NCI-H345 treated with DMSO at 0.1 percent for 48 hours (cell line): ENCODE measurements at regions not wholly inside any gene's neighbourhood (a gene's known extent, or its start where the extent isn't known, plus 50 kb on each side); places are given as distances from the start of the nearest gene placed in this dataset.
"Not testable (repeated sequence)": the region's sequence is repeated elsewhere in the genome, so short reads cannot be mapped to it uniquely, and the experiment has no call there.

ENCODE experiments used
- DNase-seq: peaks from one replicate; lab custom pipeline; 2025; ENCODE audit not compliant: unreplicated experiment; lab: John Stamatoyannopoulos, UW

DNA sequence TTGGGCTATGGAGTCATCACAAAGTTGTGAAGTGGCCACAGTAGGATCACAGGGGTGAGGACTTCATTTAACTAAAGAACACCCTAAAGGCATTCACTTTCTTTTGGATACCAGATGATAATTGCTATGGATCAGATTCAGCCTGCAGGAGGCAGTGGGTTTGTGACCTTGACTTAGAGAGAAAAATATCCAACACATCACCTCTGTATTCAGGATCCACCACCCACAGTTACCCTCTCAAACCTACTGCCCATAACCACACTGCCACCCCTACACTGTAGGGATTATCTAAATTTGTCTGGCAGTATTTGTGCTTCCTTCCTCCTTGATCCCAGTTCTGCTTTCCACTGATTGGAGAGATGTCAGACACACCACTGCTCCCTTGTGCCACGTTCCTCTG lies 269.4 kb downstream of the MYCN start:
- no peak for DNase-seq

DNA sequence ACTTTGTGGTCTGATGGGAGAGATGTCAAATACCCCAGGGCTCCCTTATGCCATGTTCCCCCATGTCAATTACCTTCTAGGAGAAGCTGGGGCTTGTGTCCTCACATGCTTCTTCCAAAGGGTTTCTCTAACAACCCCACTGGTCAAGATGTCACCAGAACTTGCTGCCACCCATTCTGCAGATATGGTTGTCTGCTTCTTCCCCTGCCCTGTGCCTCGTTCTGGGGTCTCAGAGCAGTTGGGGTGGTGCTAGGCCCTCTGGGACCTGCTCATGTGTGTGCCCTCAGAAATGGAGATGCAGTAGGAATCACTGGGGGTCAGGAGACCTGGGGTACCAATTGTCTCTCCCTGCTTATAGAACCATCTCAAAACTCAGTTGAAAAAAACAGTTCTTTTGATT lies 268.6 kb downstream of the MYCN start:
- DNase-seq, result no peak

DNA sequence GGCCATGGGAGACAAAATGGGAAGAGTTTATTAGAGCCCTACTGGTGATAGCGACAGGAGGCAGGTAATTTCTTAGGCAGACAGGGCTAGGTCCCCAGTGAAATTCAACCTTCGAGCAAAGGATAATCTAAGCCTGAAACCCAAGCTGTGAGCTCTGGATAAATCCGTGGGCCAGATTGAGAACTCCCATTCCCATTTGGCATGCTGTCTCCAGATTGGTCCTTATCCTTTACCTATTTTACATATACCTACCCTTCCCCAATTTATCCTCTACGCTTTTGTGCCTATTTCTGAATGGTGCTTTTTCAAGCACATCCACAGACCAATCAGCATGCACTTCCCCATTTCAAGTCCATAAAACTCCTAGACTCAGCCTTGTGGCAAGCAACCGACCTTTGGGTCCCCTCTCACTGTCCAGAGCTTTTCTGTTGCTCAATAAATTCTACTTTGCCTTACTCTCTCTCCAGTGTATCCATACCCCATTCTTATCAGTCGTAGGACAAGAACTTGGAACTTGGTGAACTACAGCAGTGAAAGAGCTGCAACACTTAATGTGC lies 268.0 kb downstream of the MYCN start:
- no peak for DNase-seq

DNA sequence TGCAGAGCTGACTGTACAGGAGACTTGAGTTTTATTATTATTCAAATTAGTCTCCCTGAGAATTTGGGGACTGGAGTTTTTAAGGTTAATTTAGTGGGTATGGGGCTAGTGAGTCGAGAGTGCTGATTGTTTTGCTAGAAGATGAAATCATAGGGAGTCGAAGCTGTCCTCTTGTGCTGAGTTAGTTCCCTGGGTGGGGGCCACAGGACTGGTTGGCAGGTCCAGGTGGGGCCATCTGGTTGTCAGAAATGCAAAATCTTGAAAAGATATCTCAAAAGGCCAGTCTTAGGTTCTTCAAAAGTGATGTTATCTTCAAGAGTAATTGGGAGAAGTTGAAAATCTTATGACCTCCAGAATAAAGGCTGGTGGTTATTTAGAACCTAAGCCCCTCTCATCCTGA lies 267.3 kb downstream of the MYCN start:
- DNase-seq, result no peak

DNA sequence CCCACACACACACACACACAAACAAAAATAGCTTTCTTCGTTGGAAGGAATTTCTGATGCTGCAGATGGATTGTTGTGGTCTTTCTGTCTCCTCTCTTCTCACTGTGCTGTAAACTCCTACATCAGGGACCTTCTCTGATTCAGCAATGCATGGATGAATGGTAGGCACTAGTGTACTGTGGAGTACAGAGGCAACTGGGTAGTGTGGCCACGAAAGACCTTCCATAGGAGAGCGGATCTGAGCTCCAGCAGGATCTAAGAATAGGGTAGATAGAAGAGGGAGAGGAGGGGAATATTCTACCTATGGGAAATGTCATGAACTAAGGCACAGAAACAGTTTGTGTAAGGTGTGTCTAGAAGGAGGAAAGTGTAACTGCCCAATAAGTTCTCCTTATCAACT lies 266.8 kb downstream of the MYCN start:
- DNase-seq, result no peak

DNA sequence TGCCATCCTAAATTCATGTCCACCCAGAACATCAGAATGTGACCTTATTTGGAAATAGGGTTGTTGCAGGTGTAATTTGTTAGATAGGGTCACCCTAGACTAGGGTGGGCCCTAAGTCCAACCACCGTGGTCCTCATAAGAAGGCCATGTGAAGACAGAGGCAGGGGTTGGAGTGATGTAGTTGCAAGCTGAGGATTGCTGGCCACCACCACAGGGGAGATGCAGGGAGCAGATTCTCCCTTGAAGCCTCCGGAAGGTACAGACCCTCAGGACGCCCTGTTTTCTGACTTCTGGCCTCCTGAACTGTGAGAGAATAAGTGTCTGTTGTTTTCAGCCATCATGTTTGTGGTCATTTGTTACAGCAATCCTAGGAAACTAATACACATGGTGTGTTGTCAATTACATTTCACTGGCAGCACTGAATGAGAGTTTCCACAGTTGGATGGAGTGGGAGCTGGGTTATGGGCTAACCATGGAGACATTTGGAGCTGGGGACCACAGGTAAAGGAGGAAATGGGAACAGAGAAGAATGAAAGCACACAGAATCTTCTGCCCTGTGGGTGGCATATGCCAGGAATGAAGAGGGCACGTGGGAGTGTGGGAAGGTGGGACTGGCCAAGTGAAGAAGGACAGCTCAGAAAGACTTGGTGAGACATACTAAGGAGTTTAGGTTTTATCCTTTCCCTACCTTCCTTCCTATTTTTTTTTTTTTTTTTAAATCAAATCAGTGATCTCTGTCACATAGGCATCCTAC lies 266.0 kb downstream of the MYCN start:
- DNase-seq, result no peak

DNA sequence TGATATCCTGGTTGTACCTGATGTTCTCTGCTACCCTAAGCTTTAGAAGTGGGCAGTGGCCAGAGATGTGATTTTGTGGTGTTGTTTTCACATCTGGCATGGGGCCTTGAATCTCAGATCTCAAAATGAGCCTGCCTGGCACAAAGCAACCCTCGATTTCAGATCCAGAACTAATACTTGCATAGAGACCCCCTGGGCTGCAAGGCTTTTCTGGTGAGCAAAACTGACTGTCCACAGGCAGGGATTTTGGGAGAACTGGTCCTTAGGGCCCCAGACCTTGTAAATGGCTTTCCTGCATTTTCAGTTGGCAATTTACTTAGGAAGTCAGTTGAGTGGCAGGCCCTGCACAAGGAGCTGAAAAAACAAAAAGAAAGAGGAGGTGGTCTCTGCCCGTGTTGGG lies 265.3 kb downstream of the MYCN start:
- DNase-seq, result no peak

DNA sequence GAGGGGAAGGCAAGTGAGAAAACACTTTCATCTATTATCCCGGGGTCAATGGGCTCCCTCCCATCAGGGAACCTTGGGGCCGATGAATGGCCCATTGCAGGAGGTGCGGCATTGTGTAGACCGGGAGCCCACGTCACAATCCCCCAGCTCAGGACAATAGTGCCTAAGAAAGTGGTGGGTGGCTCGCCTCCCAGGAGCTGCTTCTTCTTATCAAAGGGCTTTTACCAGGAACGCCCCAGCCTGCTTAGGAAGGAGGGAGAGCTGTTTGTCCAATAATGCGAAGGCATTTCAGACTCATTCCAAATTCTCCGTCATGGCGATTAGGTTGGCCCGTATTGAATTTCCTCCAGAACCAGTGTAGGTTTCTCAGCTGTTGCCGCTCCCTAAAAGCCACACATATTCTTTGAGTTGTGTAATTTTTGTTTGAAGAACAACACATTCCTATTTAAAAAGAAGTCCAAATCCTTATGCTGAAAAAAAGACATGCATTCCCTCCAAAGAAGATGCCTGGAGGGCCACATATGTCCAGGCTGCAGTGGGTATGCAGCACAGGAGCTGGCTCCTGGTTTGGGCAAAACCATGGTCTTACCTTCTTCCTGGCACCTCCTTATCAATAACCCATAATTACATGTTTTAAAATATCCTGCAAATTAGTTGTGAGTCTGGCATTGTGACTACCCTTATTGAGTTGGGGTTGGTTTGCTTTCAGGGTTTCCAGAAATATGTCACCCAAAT lies 264.7 kb downstream of the MYCN start:
- DNase-seq, result no peak

DNA sequence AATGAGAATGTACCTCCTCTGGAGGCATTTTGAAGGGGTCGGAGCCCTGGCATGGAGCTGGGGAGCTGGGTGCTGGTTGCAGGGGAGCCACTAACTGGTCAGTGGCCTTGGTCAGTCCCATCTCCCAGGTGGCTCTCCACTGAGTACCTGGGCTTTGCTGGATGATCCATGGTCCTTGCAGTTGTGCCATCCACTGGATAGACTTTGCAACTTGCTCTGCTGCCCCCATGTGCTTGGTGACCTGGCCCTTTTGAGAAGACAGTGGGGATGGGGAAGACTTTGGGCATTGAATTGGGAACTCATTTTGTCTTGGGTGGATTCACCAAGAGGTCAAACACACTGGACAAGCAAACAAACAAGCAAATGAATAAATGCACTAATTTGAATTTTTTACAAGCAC lies 263.9 kb downstream of the MYCN start:
- no peak for DNase-seq

DNA sequence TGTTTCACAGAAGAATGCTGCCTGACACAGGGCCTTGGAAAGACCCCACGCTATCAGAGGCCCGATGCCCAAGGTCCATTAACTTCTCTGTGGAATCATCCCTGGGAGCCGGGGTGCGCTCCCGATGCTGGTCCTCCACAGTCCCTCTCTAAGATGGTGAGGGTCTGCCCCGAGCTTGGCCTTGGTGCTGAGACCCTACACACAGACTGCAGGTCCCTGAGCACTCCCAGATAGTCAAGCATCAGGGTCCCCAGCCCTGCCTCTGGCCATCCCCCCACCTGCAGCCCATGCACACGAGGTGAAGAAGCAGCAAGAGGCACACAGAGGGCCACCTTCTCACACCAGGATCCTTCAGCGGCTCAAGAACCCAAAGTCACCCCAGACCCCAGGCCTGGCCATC lies 263.3 kb downstream of the MYCN start:
- no peak for DNase-seq

DNA sequence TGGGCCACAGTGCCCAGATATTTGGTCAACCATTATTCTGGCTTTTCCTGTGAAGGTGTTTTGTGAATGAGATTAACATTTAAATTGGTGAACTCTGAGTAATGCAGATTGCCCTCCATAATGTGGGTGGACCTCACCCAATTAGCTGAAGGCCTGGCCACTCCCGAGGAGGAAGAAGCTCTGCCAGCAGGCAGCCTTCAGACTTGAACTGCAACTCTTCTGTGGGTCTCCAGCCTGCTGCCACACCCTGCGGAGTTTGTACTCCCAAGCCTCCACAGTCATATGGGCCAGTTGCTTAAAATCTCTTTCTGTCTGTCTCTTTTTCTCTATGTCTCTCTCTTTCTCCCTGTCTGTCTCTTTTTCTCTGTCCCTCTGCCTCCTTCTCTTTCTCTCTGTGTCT lies 262.7 kb downstream of the MYCN start:
- DNase-seq, result no peak

DNA sequence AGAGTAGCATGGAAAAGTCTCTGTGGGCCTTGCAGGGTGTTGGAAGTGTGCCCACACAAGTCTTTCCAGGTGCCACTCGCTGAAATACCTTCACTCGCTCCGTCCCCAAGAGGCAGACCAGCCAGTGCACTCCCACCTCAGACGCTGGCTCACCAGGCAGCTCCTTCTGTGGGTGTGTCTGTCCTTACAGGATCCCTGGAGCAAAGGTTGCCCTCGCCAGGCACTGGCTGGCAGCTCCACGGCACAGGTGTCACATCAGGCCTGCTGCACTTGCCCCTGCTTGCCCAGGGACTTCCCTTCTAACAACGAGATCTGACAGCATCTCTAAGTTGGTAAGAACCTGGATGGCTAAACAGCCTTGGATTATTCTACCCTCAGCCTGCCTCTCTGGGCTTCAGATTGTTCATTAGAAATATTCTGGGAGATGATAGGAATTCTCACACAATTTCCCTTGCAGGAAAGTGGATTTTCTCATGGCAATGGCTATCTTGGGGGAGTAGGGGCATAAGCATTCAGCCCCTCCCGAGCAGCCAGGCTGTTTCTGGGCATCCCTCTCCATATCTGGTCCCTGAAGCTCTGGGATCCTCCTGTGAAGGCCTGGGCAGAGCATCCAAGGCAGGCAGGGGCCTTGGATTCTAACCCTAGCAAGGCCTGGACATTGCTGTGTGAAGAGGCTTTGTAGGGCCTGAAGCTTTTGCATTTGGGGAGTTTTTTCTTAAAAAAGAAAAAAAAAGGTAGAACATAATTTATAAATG lies 262.1 kb downstream of the MYCN start:
- DNase-seq, result no peak

DNA sequence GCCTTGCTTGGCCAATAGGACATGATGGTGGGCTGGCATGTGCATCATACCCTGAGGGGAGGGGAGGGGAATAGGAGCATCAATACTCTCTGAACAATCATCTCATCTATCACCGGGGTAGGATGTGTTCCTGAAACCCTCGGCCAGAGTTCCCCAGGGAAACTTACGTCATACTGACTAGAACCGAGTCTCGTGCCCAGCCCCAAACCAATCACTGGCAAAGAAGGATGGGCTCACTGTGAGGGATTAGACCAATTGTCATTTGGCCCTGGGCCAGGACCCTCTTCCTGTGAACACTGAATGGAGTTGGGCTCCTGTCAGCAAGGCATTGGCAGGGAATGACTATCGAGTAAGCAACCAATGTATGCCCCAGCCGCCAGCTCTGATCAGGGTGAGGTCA lies 261.5 kb downstream of the MYCN start:
- peak; percentile 46 for DNase-seq

DNA sequence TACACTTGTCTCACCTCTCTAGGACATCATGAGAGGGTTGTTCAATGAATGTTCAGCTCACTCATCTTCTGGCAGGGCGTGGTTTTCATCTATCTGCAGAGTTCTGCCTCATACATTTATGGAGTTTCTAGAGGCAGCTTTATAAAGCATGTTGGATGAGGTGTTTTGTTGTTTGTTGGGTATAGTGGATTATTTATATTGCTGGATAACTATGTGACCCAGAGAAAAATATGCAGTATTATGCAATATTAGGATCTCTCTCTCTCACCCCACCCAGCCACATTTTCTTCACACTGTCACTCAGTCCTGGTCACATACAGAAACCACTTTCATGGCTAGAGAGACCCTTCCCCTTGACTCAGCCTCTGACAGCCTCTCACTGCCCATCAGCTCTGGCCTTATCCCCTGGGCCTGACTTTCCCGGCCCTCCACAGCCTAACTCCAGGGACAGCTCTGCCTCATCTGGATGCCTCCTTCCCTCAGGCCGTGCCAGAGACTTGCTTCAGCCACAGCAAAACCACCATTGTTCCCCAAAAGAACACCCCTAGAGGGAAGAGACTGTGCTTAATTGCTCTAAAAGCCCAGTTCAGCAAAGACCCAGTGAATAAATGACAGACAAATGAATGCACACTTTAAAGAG lies 260.3 kb downstream of the MYCN start:
- no peak for DNase-seq

DNA sequence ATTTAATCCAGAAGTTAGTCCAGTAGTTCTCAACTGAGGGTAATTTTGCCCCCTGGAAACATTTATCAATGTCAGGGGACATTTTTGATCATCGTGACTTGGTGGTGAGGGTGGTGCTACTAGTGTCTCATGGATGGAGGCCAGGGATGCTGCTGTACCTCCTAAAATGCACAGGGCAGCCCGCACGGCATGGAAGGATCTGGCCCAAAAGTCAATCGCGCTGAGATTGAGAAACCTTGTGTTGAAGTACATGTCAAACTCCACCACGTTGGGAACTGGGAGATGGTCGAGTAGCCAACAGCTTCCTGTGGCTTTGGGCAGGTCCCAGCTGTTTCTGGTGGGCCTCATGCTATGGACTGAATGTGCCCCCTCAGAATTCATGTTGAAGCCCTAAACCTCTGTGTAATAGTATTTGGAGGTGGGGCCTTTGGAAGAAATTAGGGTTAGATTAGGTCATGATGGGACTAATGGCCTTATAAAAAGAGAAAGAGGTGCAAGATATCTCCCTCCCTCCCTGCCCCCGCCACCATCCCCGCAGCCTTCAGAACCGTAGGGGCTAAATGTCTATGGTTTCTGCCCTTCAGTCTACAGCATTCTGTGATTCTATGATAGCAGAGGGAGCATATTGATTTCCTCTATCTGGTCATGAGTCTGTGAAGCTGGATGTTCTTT lies 259.7 kb downstream of the MYCN start:
- no peak for DNase-seq

DNA sequence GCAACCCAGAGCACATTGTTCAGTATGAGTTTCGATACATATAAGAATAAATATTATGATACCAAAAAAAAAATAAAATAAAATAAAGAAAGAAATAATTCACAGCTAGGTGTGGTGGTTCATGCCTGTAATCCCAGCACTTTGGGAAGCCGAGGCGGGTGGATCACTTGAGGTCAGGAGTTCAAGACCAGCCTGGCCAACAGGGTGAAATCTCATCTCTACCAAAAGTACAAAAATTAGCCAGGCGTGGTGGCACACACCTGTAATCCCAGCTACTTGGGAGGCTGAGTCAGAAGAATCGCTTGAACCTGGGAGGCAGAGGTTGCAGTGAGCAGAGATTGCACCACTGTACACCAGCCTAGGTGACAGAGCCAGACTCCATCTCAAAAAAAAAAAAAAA lies 258.9 kb downstream of the MYCN start:
- not testable (repeated sequence) for DNase-seq

DNA sequence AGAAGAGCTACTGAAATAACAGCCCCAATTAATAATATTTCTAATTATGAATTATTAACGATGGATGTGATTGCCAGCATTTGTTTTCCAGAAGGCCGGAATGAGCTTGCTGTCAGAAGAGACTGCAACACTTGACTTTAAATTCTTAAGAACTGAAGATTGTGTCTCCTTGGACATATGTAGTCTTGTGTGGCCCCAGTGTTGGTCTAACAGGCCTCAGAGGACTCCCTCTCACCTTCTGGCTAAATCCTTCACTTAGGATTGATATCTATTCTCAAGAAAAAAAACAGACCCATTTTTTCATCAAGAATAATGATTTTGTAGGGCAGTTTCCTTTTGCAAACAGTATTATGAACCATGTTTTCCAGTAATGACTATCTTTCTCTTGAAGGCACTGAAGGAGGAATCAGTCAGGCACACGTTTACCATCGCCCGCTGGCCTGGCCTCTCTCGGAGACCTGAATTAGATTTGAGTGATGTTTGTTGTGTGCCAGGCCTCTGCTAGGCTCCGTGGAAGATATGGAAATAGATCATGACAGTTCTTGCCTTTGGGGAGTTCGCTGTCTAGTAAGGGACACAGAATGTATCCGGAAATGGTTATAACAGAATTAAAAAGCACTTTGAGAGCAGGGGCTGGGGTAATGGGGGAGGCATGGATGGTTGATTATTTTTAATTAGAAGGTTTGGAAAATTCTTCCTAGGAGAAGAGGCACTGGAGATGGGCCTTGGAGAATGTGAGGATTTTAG lies 258.0 kb downstream of the MYCN start:
- no peak for DNase-seq

DNA sequence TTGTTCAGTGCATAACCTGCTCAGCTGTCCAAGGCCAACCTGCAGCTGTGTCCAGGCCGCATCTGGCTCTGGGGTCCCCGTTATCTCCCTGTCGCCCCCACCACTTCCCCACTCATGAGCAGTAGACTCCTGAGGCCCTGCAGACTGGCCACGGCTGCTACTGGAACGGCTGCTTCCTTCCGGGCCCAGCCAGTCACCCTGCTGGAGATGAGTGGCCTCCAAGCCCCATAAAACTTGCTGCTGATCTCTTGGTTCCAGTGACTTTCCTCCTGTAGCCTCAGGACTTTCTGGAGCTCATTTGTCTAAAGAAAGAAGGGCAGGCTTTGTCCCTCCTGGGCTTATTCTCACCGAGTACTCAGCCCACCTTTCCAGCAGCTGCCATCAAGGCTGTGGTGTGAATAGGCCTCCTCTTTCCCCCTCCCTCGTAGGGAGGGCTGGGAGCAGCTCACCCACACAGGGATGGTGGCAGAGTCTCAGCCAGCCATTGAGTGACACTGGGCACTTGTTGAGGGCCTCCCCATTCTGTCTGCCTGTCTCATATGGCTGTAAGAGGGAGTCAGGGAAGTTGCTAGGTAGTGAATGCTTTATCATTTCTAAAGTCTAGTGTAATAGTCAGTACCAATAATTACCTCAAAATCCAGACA lies 257.3 kb downstream of the MYCN start:
- no peak for DNase-seq

DNA sequence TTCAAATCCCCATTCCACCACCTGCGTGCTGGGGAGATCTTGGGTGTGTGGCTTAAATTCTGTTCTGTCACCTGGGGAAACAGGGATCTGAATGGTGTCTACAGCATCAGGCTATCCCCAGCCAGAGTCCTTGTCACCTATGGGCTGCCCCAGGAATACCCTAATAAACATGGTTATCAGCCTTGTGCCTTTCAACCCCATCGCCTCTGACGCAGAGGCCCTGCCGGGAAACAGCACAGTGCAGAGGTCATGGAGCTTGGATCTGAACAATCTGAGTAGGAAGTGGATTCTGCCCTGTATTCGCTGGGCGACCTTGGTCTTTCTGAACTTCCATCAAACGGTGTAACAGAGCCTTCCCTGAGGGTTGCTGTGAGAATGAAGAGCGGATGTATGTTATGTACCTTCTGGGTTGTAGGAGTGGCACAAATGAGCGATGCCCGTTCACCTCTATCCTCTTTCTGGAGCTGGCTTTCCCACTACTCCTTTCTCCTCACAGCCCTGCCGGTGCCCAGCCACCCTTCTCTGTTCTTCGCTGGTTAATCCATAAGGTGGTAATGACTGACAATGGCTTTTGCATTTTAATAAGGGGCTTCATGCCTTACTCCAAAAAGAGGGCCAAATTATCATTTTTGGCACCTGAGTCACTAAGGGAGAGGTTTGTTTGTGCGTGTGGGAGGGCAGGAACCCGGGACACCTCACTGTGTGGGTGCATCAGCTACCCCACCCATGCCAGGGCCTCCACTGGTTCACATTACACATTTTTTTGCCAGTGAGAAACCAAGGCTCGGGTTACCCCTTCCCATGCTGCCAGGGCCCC lies 256.5 kb downstream of the MYCN start:
- no peak for DNase-seq
